ENCODE measurements at regions not wholly inside any gene's neighbourhood (a gene's known extent, or its start where the extent isn't known, plus 50 kb on each side); places are given as distances from the start of the nearest gene placed in this dataset.

DNA sequence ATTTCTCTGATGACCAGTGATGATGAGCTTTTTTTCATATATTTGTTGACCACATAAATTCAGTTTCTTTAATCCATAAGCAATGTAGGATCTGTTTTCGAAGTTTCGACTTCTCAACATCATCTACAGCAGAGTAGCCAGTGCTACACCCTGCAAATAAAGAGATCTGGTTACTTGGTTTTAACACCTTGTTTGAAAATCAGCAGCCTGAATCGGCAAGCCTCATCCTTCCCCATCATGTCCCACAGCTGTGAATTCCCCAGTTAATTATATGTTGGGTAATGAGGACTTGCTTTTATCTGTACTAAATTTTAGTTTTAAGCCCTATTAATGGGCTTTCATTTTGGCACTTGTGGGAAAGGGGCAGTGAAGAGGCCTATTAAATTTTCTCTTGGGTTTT lies 80.6 kb downstream of the BMP2 start:
- in situ Hi-C loops (cut with MboI; ENCODE audit: low sequenced_read_pairs in 4 of 4) (loop anchor here in 2 of 4 donors (25.0 kb wide), 2 partner anchors 439 to 1014 kb away; no protein-coding TSS in a partner anchor), intact Hi-C loops (cut with DNase I; ENCODE audit: low total_unique reads) (no loop called here)

DNA sequence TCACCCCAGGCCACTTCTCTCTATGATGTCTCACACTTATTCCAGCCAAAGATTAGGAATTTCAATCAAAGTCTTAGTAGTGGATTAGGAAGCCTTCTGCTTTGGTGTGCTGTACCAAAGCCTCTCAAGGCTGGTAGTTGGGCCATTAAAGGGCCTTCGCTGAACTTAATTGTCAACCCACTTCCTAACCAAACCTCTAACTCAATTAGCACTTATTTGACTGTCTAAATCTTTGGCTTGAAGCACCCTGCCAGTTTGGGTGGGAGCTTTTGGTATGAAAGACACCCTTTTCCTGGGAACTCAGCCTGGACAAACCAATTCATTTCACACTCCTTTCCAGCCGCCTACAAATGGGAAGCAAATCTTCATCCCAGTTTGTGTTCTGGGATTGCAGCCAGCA lies 81.5 kb downstream of the BMP2 start:
- ATAC-seq (no peak), DNase-seq (no peak)
- H3K4me3 ChIP-seq: no peak overlapping the region
- no peaks in the 10 kb centered on the region for H3K36me3 ChIP-seq
- intact Hi-C loops (cut with DNase I; ENCODE audit: low total_unique reads): no loop called here
- no peaks in the 10 kb centered on the region for H3K27me3 ChIP-seq
- H3K27ac ChIP-seq: no peak overlapping the region
- TF ChIP-seq POLR2A (IDR thresholded peaks at IDR 0.05) (no peak), CTCF (IDR thresholded peaks at IDR 0.05 in 4 of 5, conservative IDR thresholded peaks at IDR 0.05 in 1 of 5) (no peak)
- in situ Hi-C loops (cut with MboI; ENCODE audit: low sequenced_read_pairs in 4 of 4): loop anchor here in 2 of 4 donors (25.0 kb wide), 2 partner anchors 438 to 1013 kb away; no protein-coding TSS in a partner anchor
- no peaks in the 10 kb centered on the region for H3K9me3 ChIP-seq
- H3K4me1 ChIP-seq: no peaks in the 10 kb centered on the region

More for the DNA sequence above, 80.6 kb downstream of the BMP2 start:
- H3K36me3 ChIP-seq: no peaks in the 10 kb centered on the region
- H3K4me3 ChIP-seq: no peak overlapping the region
- ATAC-seq (no peak), DNase-seq (no peak)
- H3K27ac ChIP-seq: no peak overlapping the region
- no peaks in the 10 kb centered on the region for H3K9me3 ChIP-seq
- H3K27me3 ChIP-seq: no peaks in the 10 kb centered on the region
- no peaks in the 10 kb centered on the region for H3K4me1 ChIP-seq
- TF ChIP-seq POLR2A (IDR thresholded peaks at IDR 0.05) (no peak), CTCF (IDR thresholded peaks at IDR 0.05 in 4 of 5, conservative IDR thresholded peaks at IDR 0.05 in 1 of 5) (no peak)

- Histone ChIP-seq H3K4me3 (no peak overlapping the region), H3K4me1 (no peaks in the 10 kb centered on the region), H3K36me3 (no peaks in the 10 kb centered on the region), H3K27ac (no peak overlapping the region), H3K9me3 (no peaks in the 10 kb centered on the region), H3K27me3 (no peaks in the 10 kb centered on the region)
- no peak for TF ChIP-seq CTCF (IDR thresholded peaks at IDR 0.05 in 4 of 5, conservative IDR thresholded peaks at IDR 0.05 in 1 of 5)
- ATAC-seq (no peak), DNase-seq (no peak)
- intact Hi-C loops (cut with DNase I; ENCODE audit: low total_unique reads) (no loop called here), in situ Hi-C loops (cut with MboI; ENCODE audit: low sequenced_read_pairs in 4 of 4) (no loop called here)
Measured at GRCh38 chr20:6851136-6851535, 83.7 kb downstream of the BMP2 start.

DNA sequence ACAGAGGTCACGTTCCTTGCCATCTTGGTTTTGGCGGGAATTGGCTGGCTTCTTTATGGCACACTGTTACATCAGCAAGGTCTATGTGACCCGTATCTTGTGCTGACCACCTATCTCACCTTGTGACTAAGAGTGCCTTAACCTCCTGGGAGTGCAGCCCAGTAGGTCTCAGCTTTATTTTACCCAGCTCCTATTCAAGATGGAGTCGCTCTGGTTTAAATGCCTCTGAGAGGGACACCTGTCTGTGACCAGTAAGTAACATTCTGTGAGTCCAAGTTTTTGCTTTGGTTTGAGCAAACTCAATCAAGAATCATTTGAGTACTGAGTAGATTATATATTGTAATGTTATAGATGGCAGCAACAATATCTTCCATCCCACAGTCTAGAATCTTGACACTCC lies 85.0 kb downstream of the BMP2 start:
- Histone ChIP-seq H3K4me3 (no peak overlapping the region), H3K9me3 (no peaks in the 10 kb centered on the region), H3K4me1 (no peaks in the 10 kb centered on the region), H3K27ac (no peak overlapping the region), H3K36me3 (no peaks in the 10 kb centered on the region), H3K27me3 (no peaks in the 10 kb centered on the region)
- no peak for DNase-seq
- in situ Hi-C loops (cut with MboI; ENCODE audit: low sequenced_read_pairs in 4 of 4) (no loop called here), intact Hi-C loops (cut with DNase I; ENCODE audit: low total_unique reads) (no loop called here)
- no peak for ATAC-seq
- TF ChIP-seq POLR2A (IDR thresholded peaks at IDR 0.05): no peak

- no peak for ATAC-seq
- Histone ChIP-seq H3K4me1 (no peaks in the 10 kb centered on the region), H3K27me3 (no peaks in the 10 kb centered on the region), H3K4me3 (no peak overlapping the region), H3K27ac (no peak overlapping the region), H3K36me3 (no peaks in the 10 kb centered on the region), H3K9me3 (no peaks in the 10 kb centered on the region)
- intact Hi-C loops (cut with DNase I; ENCODE audit: low total_unique reads) (no loop called here), in situ Hi-C loops (cut with MboI; ENCODE audit: low sequenced_read_pairs in 4 of 4) (no loop called here)
- TF ChIP-seq POLR2A (IDR thresholded peaks at IDR 0.05) (no peak), CTCF (IDR thresholded peaks at IDR 0.05 in 4 of 5, conservative IDR thresholded peaks at IDR 0.05 in 1 of 5) (no peak)
- no peak for DNase-seq
Measured at GRCh38 chr20:6855104-6855503, 87.6 kb downstream of the BMP2 start.
